ENCODE measurements at regions not wholly inside any gene's neighbourhood (a gene's known extent, or its start where the extent isn't known, plus 50 kb on each side); places are given as distances from the start of the nearest gene placed in this dataset.

DNA sequence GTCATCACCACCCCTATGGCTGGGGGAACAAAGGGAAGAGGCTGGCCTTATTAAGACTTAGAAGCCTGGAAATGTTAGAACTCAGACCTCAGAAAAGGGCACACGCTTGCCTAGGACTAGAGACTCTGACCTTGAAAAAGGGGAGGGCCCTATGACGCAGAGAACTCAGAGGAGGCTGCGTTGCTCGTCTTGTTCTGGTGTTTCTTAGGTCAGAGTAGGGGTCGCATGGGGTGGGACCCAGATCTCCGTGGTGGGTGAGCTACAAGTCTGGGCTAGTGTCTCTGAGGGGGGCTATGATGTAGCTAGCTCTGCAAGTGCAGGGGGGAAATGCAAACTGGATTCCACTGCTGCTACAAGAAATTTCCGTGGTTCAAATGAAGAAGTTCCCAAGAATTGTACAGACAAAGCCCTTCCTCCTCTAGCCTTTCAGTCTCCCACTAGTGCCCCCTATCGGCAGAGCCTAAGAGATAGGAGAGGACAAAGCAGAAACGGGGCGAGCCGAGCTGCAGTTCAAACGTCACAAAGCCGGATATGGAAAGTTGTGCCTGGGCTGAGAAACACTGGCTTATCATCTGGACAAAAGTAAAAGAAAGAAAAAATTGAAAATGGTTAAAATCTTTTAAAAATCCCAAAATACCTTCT, 392.9 kb upstream of the ROBO2 start:
- no peak for DNase-seq (ENCODE audit: low spot score)
- TF ChIP-seq, protein P1, sequence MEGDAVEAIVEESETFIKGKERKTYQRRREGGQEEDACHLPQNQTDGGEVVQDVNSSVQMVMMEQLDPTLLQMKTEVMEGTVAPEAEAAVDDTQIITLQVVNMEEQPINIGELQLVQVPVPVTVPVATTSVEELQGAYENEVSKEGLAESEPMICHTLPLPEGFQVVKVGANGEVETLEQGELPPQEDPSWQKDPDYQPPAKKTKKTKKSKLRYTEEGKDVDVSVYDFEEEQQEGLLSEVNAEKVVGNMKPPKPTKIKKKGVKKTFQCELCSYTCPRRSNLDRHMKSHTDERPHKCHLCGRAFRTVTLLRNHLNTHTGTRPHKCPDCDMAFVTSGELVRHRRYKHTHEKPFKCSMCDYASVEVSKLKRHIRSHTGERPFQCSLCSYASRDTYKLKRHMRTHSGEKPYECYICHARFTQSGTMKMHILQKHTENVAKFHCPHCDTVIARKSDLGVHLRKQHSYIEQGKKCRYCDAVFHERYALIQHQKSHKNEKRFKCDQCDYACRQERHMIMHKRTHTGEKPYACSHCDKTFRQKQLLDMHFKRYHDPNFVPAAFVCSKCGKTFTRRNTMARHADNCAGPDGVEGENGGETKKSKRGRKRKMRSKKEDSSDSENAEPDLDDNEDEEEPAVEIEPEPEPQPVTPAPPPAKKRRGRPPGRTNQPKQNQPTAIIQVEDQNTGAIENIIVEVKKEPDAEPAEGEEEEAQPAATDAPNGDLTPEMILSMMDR (IDR thresholded peaks at IDR 0.05; ENCODE audit: extremely low read depth, missing control alignments): no peak

DNA sequence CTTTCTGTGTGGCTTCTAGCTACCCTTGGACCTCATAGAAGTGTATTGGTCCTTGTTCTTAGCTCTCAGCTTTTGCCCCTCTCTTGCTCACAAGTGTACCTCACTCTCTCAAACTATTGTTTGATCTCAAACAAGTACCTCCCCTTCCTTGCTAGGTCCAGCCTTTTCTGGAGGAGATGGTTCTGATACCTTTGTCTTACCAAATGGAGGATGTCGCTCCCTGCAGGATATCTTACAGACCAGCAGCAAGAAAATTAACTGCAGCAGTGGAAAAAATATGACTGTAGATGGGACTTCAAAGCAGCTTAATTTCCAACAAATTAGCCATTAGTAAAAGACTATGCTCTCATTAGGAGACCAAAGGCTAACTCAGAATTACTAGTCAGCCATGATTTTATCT, 388.1 kb upstream of the ROBO2 start:
- TF ChIP-seq, protein P1 (IDR thresholded peaks at IDR 0.05; ENCODE audit: extremely low read depth, missing control alignments): no peak
- no peak for DNase-seq (ENCODE audit: low spot score)

DNA sequence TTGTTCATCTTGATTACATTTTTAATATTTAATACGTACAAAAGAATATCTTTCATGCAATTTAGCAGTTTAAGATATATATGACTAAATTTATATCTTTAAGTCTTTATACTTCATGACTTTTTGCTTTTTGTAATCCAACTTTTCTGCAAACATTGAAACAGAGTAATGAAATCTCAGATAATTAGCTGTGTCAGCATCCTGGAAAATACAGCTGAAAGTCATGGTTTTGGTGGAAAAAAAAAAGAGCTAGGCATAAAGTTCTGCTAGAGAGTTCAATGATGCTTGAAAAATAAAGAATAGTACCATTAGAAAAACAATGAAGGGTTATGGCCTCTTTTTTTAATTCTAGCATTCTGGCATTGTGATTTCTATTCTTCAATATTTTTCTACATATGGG, 387.4 kb upstream of the ROBO2 start:
- TF ChIP-seq, protein P1 (IDR thresholded peaks at IDR 0.05; ENCODE audit: extremely low read depth, missing control alignments): no peak
- no peak for DNase-seq (ENCODE audit: low spot score)

- TF ChIP-seq, protein P1 (IDR thresholded peaks at IDR 0.05; ENCODE audit: extremely low read depth, missing control alignments): no peak
- no peak for DNase-seq (ENCODE audit: low spot score)
Observed at GRCh38 chr3:76653640-76654251, 386.2 kb upstream of the ROBO2 start.

- no peak for DNase-seq (ENCODE audit: low spot score)
- TF ChIP-seq, protein P1 (IDR thresholded peaks at IDR 0.05; ENCODE audit: extremely low read depth, missing control alignments): no peak
Observed at GRCh38 chr3:76656531-76657070, 383.3 kb upstream of the ROBO2 start.

- DNase-seq (ENCODE audit: low spot score): no peak
Observed at GRCh38 chr3:76657909-76658308, 382.0 kb upstream of the ROBO2 start.

More at GRCh38 chr3:76657909-76658308, 382.0 kb upstream of the ROBO2 start:
- TF ChIP-seq, protein P1 (IDR thresholded peaks at IDR 0.05; ENCODE audit: extremely low read depth, missing control alignments): no peak

Data from GM20000 (cell line).